ENCODE measurements at regions not wholly inside any gene's neighbourhood (a gene's known extent, or its start where the extent isn't known, plus 50 kb on each side); places are given as distances from the start of the nearest gene placed in this dataset.

DNA sequence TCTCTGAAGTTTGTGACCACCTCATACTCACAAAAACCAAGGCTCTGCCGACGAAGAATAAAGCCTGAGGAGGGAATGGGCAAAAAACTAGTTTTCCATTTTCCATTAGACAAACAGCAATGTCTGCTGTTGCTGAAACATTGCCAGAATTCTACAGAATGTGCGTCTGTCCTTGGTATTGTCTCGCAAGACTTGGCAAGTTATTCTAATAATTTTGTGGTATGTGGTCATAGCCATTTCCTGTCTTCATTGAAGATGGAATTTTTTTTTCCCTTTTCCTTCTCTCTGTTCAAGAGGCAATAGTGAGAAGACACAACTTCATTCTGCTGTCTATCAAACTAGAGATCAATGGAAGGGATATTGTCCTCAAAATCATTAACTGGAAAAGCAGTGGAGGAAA, 296.1 kb downstream of the RND3 start:
- DNase-seq (no peak), ATAC-seq (ENCODE audit: poor library complexity) (no peak)
- no peak overlapping the region for H3K27ac ChIP-seq (ENCODE audit: low read depth in 1 of 2, low read length in 2 of 2)
- H3K36me3 ChIP-seq (ENCODE audit: insufficient read depth, low read length): no peaks in the 10 kb centered on the region
- no peaks in the 10 kb centered on the region for H3K27me3 Mint-ChIP-seq
- peaks cover 0 to 8% of the 10 kb centered on the region in 2 experiments for H3K9me3 ChIP-seq (ENCODE audit: control insufficient read depth in 1 of 2, insufficient read depth in 1 of 2, low read length in 2 of 2)
- ChIA-PET CTCF (no interaction called here), POLR2A (no interaction called here)
- no peak overlapping the region for H3K4me3 ChIP-seq (ENCODE audit: low read length)
- H3K27ac Mint-ChIP-seq: no peak overlapping the region
- H3K36me3 Mint-ChIP-seq (ENCODE audit: low read depth): no peaks in the 10 kb centered on the region
- no peak overlapping the region for H3K4me3 Mint-ChIP-seq
- H3K27me3 ChIP-seq (ENCODE audit: control insufficient read depth in 1 of 2, insufficient read depth in 2 of 2, low read length in 2 of 2): no peaks in the 10 kb centered on the region
- H3K4me1 ChIP-seq (ENCODE audit: insufficient read depth, low read length): no peaks in the 10 kb centered on the region
- H3K4me1 Mint-ChIP-seq (ENCODE audit: low read depth): no peaks in the 10 kb centered on the region
- TF ChIP-seq, protein P1, sequence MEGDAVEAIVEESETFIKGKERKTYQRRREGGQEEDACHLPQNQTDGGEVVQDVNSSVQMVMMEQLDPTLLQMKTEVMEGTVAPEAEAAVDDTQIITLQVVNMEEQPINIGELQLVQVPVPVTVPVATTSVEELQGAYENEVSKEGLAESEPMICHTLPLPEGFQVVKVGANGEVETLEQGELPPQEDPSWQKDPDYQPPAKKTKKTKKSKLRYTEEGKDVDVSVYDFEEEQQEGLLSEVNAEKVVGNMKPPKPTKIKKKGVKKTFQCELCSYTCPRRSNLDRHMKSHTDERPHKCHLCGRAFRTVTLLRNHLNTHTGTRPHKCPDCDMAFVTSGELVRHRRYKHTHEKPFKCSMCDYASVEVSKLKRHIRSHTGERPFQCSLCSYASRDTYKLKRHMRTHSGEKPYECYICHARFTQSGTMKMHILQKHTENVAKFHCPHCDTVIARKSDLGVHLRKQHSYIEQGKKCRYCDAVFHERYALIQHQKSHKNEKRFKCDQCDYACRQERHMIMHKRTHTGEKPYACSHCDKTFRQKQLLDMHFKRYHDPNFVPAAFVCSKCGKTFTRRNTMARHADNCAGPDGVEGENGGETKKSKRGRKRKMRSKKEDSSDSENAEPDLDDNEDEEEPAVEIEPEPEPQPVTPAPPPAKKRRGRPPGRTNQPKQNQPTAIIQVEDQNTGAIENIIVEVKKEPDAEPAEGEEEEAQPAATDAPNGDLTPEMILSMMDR (IDR thresholded peaks at IDR 0.05): no peak
- peaks cover 2% of the 10 kb centered on the region for H3K9me3 Mint-ChIP-seq
- intact Hi-C loops (cut with DNase I, micrococcal nuclease): loop anchor here in 1 of 2 experiments (5.0 kb wide), 1 partner anchor 1849 kb away; no protein-coding TSS in a partner anchor

DNA sequence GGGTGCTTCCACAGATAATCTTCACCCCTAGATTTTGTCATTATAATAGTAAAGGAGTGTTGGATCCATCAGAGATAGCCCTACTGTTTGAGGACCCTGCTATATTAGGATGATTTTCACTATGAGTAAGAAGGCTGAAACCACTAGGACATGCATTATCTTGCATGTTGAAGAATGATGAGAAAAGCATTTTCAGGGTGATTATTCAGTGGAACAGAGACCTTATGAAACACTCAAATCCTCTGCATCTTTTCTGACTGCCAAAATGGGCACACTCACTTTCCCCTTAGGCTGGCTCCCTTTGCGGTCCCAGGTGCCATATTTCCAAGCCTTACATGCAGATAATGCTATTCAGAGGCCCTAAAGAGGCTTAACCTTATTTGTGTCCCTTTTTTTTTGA, 296.9 kb downstream of the RND3 start:
- ChIA-PET CTCF (no interaction called here), POLR2A (no interaction called here)
- intact Hi-C loops (cut with DNase I, micrococcal nuclease): loop anchor here in 1 of 2 experiments (5.0 kb wide), 1 partner anchor 1848 kb away; no protein-coding TSS in a partner anchor
- TF ChIP-seq, protein P1 (IDR thresholded peaks at IDR 0.05): no peak
- Mint-ChIP-seq H3K27me3 (no peaks in the 10 kb centered on the region), H3K9me3 (no peaks in the 10 kb centered on the region), H3K4me3 (no peak overlapping the region), H3K4me1 (ENCODE audit: low read depth) (no peaks in the 10 kb centered on the region), H3K36me3 (ENCODE audit: low read depth) (no peaks in the 10 kb centered on the region), H3K27ac (no peak overlapping the region)
- Histone ChIP-seq H3K27me3 (ENCODE audit: control insufficient read depth in 1 of 2, insufficient read depth in 2 of 2, low read length in 2 of 2) (no peaks in the 10 kb centered on the region), H3K4me3 (ENCODE audit: low read length) (no peak overlapping the region), H3K4me1 (ENCODE audit: insufficient read depth, low read length) (no peaks in the 10 kb centered on the region), H3K36me3 (ENCODE audit: insufficient read depth, low read length) (no peaks in the 10 kb centered on the region), H3K27ac (ENCODE audit: low read depth in 1 of 2, low read length in 2 of 2) (no peak overlapping the region), H3K9me3 (ENCODE audit: control insufficient read depth in 1 of 2, insufficient read depth in 1 of 2, low read length in 2 of 2) (peaks cover 0 to 8% of the 10 kb centered on the region in 2 experiments)
- no peak for DNase-seq
- no peak for ATAC-seq (ENCODE audit: poor library complexity)

DNA sequence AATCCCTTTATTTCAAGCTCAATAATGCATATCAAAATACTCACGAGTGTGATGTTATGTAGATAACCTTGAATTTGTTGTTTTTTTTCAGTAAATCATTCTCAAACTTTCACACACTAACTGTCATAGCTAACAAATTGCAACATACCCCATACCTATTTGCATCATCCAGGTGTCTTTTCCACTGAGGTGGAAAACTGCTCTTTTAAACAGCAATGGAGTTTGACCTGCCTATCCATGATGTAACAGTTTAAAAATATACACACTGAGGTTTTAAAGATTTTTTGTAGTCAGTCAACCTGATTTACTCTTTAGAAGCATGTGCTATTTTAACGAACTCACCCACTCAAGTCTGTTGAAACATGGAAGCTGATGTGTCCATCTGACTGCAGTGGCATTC, 298.7 kb downstream of the RND3 start:
- no peak overlapping the region for H3K4me3 ChIP-seq (ENCODE audit: low read length)
- H3K36me3 ChIP-seq (ENCODE audit: insufficient read depth, low read length): no peaks in the 10 kb centered on the region
- Mint-ChIP-seq H3K4me1 (ENCODE audit: low read depth) (no peaks in the 10 kb centered on the region), H3K4me3 (no peak overlapping the region), H3K9me3 (peaks cover 4% of the 10 kb centered on the region), H3K27ac (no peak overlapping the region), H3K36me3 (ENCODE audit: low read depth) (no peaks in the 10 kb centered on the region), H3K27me3 (no peaks in the 10 kb centered on the region)
- no peak for ATAC-seq (ENCODE audit: poor library complexity)
- H3K9me3 ChIP-seq (ENCODE audit: control insufficient read depth in 1 of 2, insufficient read depth in 1 of 2, low read length in 2 of 2): peaks cover 0 to 8% of the 10 kb centered on the region in 2 experiments
- H3K27me3 ChIP-seq (ENCODE audit: control insufficient read depth in 1 of 2, insufficient read depth in 2 of 2, low read length in 2 of 2): no peaks in the 10 kb centered on the region
- intact Hi-C loops (cut with DNase I, micrococcal nuclease): no loop called here
- H3K4me1 ChIP-seq (ENCODE audit: insufficient read depth, low read length): no peaks in the 10 kb centered on the region
- no peak for DNase-seq
- ChIA-PET POLR2A (no interaction called here), CTCF (interaction anchor here (0.8 kb wide), 1 partner anchor 19 kb away, joined by 3 read pairs; no protein-coding TSS in a partner anchor)
- TF ChIP-seq, protein P1 (IDR thresholded peaks at IDR 0.05): no peak
- no peak overlapping the region for H3K27ac ChIP-seq (ENCODE audit: low read depth in 1 of 2, low read length in 2 of 2)

Measured in CD4-positive, alpha-beta T cell (primary cell).